K562 (cell line): ENCODE measurements at regions not wholly inside any gene's neighbourhood (a gene's known extent, or its start where the extent isn't known, plus 50 kb on each side); places are given as distances from the start of the nearest gene placed in this dataset.

ENCODE experiments used
- ATAC-seq: fragments of 200-7000 bp; cut with Tn5 transposase; 3 replicates; pipeline ENCODE4 v1.9.1; 2020; ENCODE audit warnings: moderate library complexity
- BruUV-seq: library from RNA; stranded (reverse); fragments of 400-500 nt; replicated peaks from 2 replicates; lab custom pipeline; 2021; lab: Mats Ljungman, UMichigan
- CTCF ChIA-PET: fragments of 300-600 bp; formaldehyde crosslinking; extraction: SDS; loops from one replicate; lab custom pipeline; 2021; ENCODE audit warnings: low intra/inter-chr PET ratio; lab: Yijun Ruan, JAX
- POLR2A ChIA-PET: fragments of 300-600, 350-650 bp; sonication (Branson Sonifier 250); formaldehyde crosslinking; extraction: SDS; loops from one replicate; lab custom pipeline; 2021; ENCODE audit warnings: antibody characterized with exemption, inconsistent platforms; lab: Yijun Ruan, JAX
- DNase-seq, 4 experiments: peaks; one replicate each; pipeline versions ENCODE4 v3.0.0 to v3.0.0-alpha.2; 2011 to 2018; ENCODE audit warnings: low spot score in 3 of 4, mixed read lengths in 3 of 4; ENCODE audit errors: extremely low read depth in 1 of 4
- FAIRE-seq: peaks from 2 replicates; lab custom pipeline; 2011; peaks lifted over from hg19 to GRCh38; lab: Jason Lieb, UNC
- H2AFZ ChIP-seq: 2 replicates; pipeline ENCODE4 v1.6.0; 2011; ENCODE audit warnings: low read depth, low read length, control low read depth, inconsistent platforms
- H3K27ac ChIP-seq: fragments of 200-600 bp; 3 replicates; pipeline ENCODE4 v1.8.0; 2011; ENCODE audit warnings: low read depth, mild to moderate bottlenecking, control low read depth, inconsistent platforms, low read length, moderate library complexity, mixed read lengths; ENCODE audit errors: extremely low read depth
- H3K27me3 ChIP-seq, 2 experiments: fragments of 300-600 bp in 1 of 2; 2 replicates in 1 of 2; 3 replicates in 1 of 2; pipeline versions ENCODE4 v1.6.0 to v1.8.0; 2011; ENCODE audit warnings: inconsistent platforms in 2 of 2, low read length in 2 of 2, mild to moderate bottlenecking in 1 of 2, mixed read lengths in 1 of 2, moderate library complexity in 1 of 2; ENCODE audit not compliant: control insufficient read depth in 2 of 2, insufficient read depth in 2 of 2
- H3K36me3 ChIP-seq: fragments of 300-600 bp; 3 replicates; pipeline ENCODE4 v1.8.0; 2011; ENCODE audit warnings: mild to moderate bottlenecking, low read length, inconsistent platforms; ENCODE audit not compliant: control insufficient read depth, insufficient read depth
- H3K4me1 ChIP-seq, 2 experiments: fragments of 200-600 bp in 1 of 2; replicated peaks in 1 of 2; 2 replicates in 1 of 2; 3 replicates in 1 of 2; pipeline versions ENCODE4 v1.5.1 to v1.8.0; 2011; ENCODE audit warnings: inconsistent platforms in 2 of 2, low read length in 2 of 2, mild to moderate bottlenecking in 1 of 2, mixed read lengths in 1 of 2, moderate library complexity in 1 of 2; ENCODE audit not compliant: control insufficient read depth in 2 of 2, insufficient read depth in 2 of 2
- H3K4me2 ChIP-seq: 2 replicates; pipeline ENCODE4 v1.6.1; 2011; ENCODE audit warnings: low read length, control low read depth, inconsistent platforms, mixed read lengths; ENCODE audit not compliant: insufficient read depth
- H3K4me3 ChIP-seq: fragments of 200-600 bp; sonication (generic), shearing (Covaris generic); 2 replicates; pipeline ENCODE4 v1.5.1; 2016; ENCODE audit warnings: control low read depth, inconsistent platforms
- H3K79me2 ChIP-seq: fragments of 200-600 bp; 3 replicates; pipeline ENCODE4 v1.8.0; 2011; ENCODE audit warnings: low read length, inconsistent platforms; ENCODE audit not compliant: control insufficient read depth, insufficient read depth
- H3K9ac ChIP-seq, 2 experiments: 2 replicates each; pipeline versions ENCODE4 v1.6.0 to v1.6.1; 2011; ENCODE audit warnings: low read depth in 2 of 2, low read length in 2 of 2, control low read depth in 1 of 2, inconsistent platforms in 1 of 2, mild to moderate bottlenecking in 1 of 2, mixed read lengths in 1 of 2; ENCODE audit not compliant: insufficient read depth in 1 of 2
- H3K9me1 ChIP-seq: one replicate; pipeline ENCODE4 v1.6.0; 2011; ENCODE audit warnings: inconsistent platforms, mild to moderate bottlenecking, low read length, moderate library complexity; ENCODE audit not compliant: control insufficient read depth, insufficient read depth
- H3K9me3 ChIP-seq: replicated peaks from 2 replicates; pipeline ENCODE4 v1.5.1; 2011; ENCODE audit warnings: low read depth, low read length, inconsistent platforms; ENCODE audit not compliant: control insufficient read depth, insufficient read depth
- H4K20me1 ChIP-seq: replicated peaks from 2 replicates; pipeline ENCODE4 v1.6.1; 2011; ENCODE audit warnings: low read length, inconsistent platforms, mixed read lengths; ENCODE audit not compliant: control insufficient read depth, insufficient read depth
- CLOCK ChIP-seq: fragments of 250-450 bp; sonication (Bioruptor Pico); IDR thresholded peaks from 2 replicates; pipeline ENCODE4 v1.4.0; 2020; ENCODE audit warnings: mild to moderate bottlenecking, moderate library complexity, borderline replicate concordance
- CTCFL ChIP-seq: IDR thresholded peaks from 2 replicates; pipeline ENCODE4 v1.6.1; 2011; ENCODE audit warnings: borderline replicate concordance, low read depth, mild to moderate bottlenecking, moderate library complexity, low read length; ENCODE audit not compliant: insufficient read depth, poor library complexity, severe bottlenecking
- DIDO1 ChIP-seq: fragments of 450-650 bp; IDR thresholded peaks from 2 replicates; pipeline ENCODE4 v1.6.1; 2016; ENCODE audit warnings: low read depth, missing biosample characterization, missing genetic modification characterization
- FOXJ2 ChIP-seq: fragments of 200-800 bp; sonication (Bioruptor generic); IDR thresholded peaks from 2 replicates; pipeline ENCODE4 v1.6.1; 2016; ENCODE audit warnings: missing genetic modification characterization, missing compliant biosample characterization
- HLTF ChIP-seq: fragments of 450-650 bp; IDR thresholded peaks from 2 replicates; pipeline ENCODE4 v1.6.1; 2016
- HNRNPH1 ChIP-seq: fragments of 200-400 bp; formaldehyde crosslinking; optimal IDR thresholded peaks from 2 replicates; pipeline ENCODE3; 2017; ENCODE audit warnings: low read depth, mild to moderate bottlenecking, low read length, moderate library complexity
- NELFE ChIP-seq: IDR thresholded peaks from 2 replicates; pipeline ENCODE4 v1.6.1; 2011; ENCODE audit warnings: mild to moderate bottlenecking; ENCODE audit not compliant: insufficient read depth, insufficient read length
- RAD51 ChIP-seq: fragments of 450-650 bp; IDR thresholded peaks from 2 replicates; pipeline ENCODE4 v1.7.1; 2016; ENCODE audit warnings: low read depth, mild to moderate bottlenecking, borderline replicate concordance
- SLC30A9 ChIP-seq: fragments of 250-450 bp; sonication (Bioruptor Pico); IDR thresholded peaks from 2 replicates; pipeline ENCODE4 v1.8.0; 2022; ENCODE audit warnings: mild to moderate bottlenecking, moderate library complexity
- TEAD4 ChIP-seq, 2 experiments: sonication (generic) in 1 of 2; formaldehyde crosslinking in 1 of 2; IDR thresholded peaks; 2 replicates each; pipeline versions ENCODE4 v1.6.1 to v1.8.0; 2012 to 2022; ENCODE audit warnings: borderline replicate concordance in 1 of 2, inconsistent platforms in 1 of 2, low read length in 1 of 2, mild to moderate bottlenecking in 1 of 2, missing genetic modification reagents in 1 of 2
- TSHZ1 ChIP-seq: fragments of 250-450 bp; sonication (Bioruptor Pico); IDR thresholded peaks from 2 replicates; pipeline ENCODE4 v1.4.0; 2020; ENCODE audit warnings: mild to moderate bottlenecking, moderate library complexity
- ZNF655 ChIP-seq: fragments of 250-450 bp; sonication (Bioruptor Pico); IDR thresholded peaks from 2 replicates; pipeline ENCODE4 v1.5.0; 2021
- WGBS: fragments of 100-300 bp; shearing (Covaris generic); methylation state at CpG from one replicate; pipeline ENCODE4 v1.1.6; 2016; ENCODE audit warnings: low coverage, mixed read lengths; ENCODE audit not compliant: insufficient coverage; ENCODE audit errors: missing lambda C conversion rate; 5-methylcytosine and 5-hydroxymethylcytosine counted together
- in situ Hi-C: fragments of 300-500 bp; cut with MboI; formaldehyde crosslinking; loops from 4 replicates; pipeline ENCODE4 v1.15.0; 2018; ENCODE audit warnings: inconsistent platforms, mixed read lengths
- intact Hi-C: fragments of 100-400 bp; cut with micrococcal nuclease; formaldehyde crosslinking; loops from 2 replicates; pipeline ENCODE4 v1.14.2; 2022

GRCh38 chr4:165689159-165689558 is 183.9 kb upstream of the TLL1 start:
- no peak for ATAC-seq
- in situ Hi-C loops (no loop called here), intact Hi-C loops (no loop called here)
- Histone ChIP-seq H3K36me3 (no peaks in the 10 kb centered on the region), H3K4me3 (no peak overlapping the region), H4K20me1 (no peaks in the 10 kb centered on the region), H3K9me1 (no peaks in the 10 kb centered on the region), H2AFZ (no peak overlapping the region), H3K4me2 (no peak overlapping the region), H3K9me3 (no peaks in the 10 kb centered on the region), H3K79me2 (no peaks in the 10 kb centered on the region), H3K4me1 (no peaks in the 10 kb centered on the region), H3K9ac (no peak overlapping the region), H3K27ac (no peak overlapping the region), H3K27me3 (no peaks in the 10 kb centered on the region)
- DNase-seq, result no peak
- FAIRE-seq, result no peak
- BruUV-seq, result no TSS peak
- ChIA-PET POLR2A (no interaction called here), CTCF (no interaction called here)
- no peak for TF ChIP-seq NELFE
- no peak for TF ChIP-seq FOXJ2 (tag)
- TF ChIP-seq HNRNPH1, result no peak
- TF ChIP-seq TEAD4 (IDR thresholded peaks at IDR 0.05; ENCODE audit: low read length), result no peak
- TF ChIP-seq TEAD4 (CRISPR knock-in tag; IDR thresholded peaks at IDR 0.05; ENCODE audit: borderline replicate concordance), result no peak
- TF ChIP-seq CTCFL, result no peak
- TF ChIP-seq ZNF655, result no peak
- TF ChIP-seq HLTF, result no peak
- TF ChIP-seq CLOCK (CRISPR knock-in tag), result no peak
- TF ChIP-seq SLC30A9 (CRISPR knock-in tag), result no peak
- no peak for TF ChIP-seq RAD51
- no peak for TF ChIP-seq TSHZ1
- no peak for TF ChIP-seq DIDO1
- WGBS, result 7% methylated on average over 3 of the region's 3 CpGs
